H9 (cell line): ENCODE measurements at regions not wholly inside any gene's neighbourhood (a gene's known extent, or its start where the extent isn't known, plus 50 kb on each side); places are given as distances from the start of the nearest gene placed in this dataset.

ENCODE experiments used
- DNase-seq: peaks from one replicate; pipeline ENCODE4 v3.0.0-alpha.2; 2017
- H2AFZ ChIP-seq: one replicate; pipeline ENCODE4 v1.6.1; 2013; ENCODE audit warnings: mild to moderate bottlenecking, low read length, control low read depth, moderate library complexity
- H2AK5ac ChIP-seq: 2 replicates; pipeline ENCODE4 v1.6.1; 2013; ENCODE audit warnings: low read length, control low read depth, mixed read lengths; ENCODE audit not compliant: insufficient read length
- H2BK120ac ChIP-seq: one replicate; pipeline ENCODE4 v1.6.1; 2013; ENCODE audit warnings: low read depth, mild to moderate bottlenecking, low read length, control low read depth, inconsistent platforms; ENCODE audit not compliant: poor library complexity, severe bottlenecking
- H2BK12ac ChIP-seq: 2 replicates; pipeline ENCODE4 v1.6.1; 2013; ENCODE audit warnings: low read length, control low read depth, mixed read lengths, low read depth; ENCODE audit not compliant: insufficient read length
- H2BK15ac ChIP-seq: 2 replicates; pipeline ENCODE4 v1.6.1; 2013; ENCODE audit warnings: low read depth, low read length, control low read depth
- H2BK20ac ChIP-seq: one replicate; pipeline ENCODE4 v1.6.1; 2013; ENCODE audit warnings: low read depth, mild to moderate bottlenecking, low read length, control low read depth, inconsistent platforms; ENCODE audit not compliant: poor library complexity, severe bottlenecking
- H2BK5ac ChIP-seq: 2 replicates; pipeline ENCODE4 v1.6.1; 2013; ENCODE audit warnings: low read length, control low read depth, mixed read lengths; ENCODE audit not compliant: insufficient read length
- H3K14ac ChIP-seq: 2 replicates; pipeline ENCODE4 v1.6.1; 2013; ENCODE audit warnings: low read length, control low read depth; ENCODE audit not compliant: insufficient read depth
- H3K18ac ChIP-seq: 2 replicates; pipeline ENCODE4 v1.6.1; 2013; ENCODE audit warnings: low read depth, mild to moderate bottlenecking, mixed read lengths, low read length, control low read depth; ENCODE audit not compliant: insufficient read length
- H3K23ac ChIP-seq: 2 replicates; pipeline ENCODE4 v1.6.1; 2013; ENCODE audit warnings: low read length, control low read depth, mixed read lengths, low read depth; ENCODE audit not compliant: insufficient read length
- H3K23me2 ChIP-seq: 2 replicates; pipeline ENCODE4 v1.6.1; 2013; ENCODE audit warnings: low read depth, mild to moderate bottlenecking, mixed read lengths, low read length, control low read depth; ENCODE audit not compliant: insufficient read length, poor library complexity, severe bottlenecking
- H3K27ac ChIP-seq: 2 replicates; pipeline ENCODE4 v1.5.1; 2013; ENCODE audit warnings: low read length, control low read depth, mixed read lengths, low read depth; ENCODE audit not compliant: insufficient read length
- H3K27me3 ChIP-seq: 2 replicates; pipeline ENCODE4 v1.6.1; 2013; ENCODE audit warnings: low read length, control low read depth, inconsistent platforms; ENCODE audit not compliant: insufficient read depth
- H3K4ac ChIP-seq: 2 replicates; pipeline ENCODE4 v1.6.1; 2013; ENCODE audit warnings: low read depth, mild to moderate bottlenecking, control low read depth, inconsistent platforms, low read length, moderate library complexity
- H3K4me1 ChIP-seq: 2 replicates; pipeline ENCODE4 v1.6.1; 2013; ENCODE audit warnings: low read length, control low read depth, inconsistent platforms; ENCODE audit not compliant: insufficient read depth
- H3K4me2 ChIP-seq: 2 replicates; pipeline ENCODE4 v1.6.1; 2013; ENCODE audit warnings: low read length, control low read depth, mixed read lengths; ENCODE audit not compliant: insufficient read length, insufficient read depth
- H3K56ac ChIP-seq: 2 replicates; pipeline ENCODE4 v1.6.1; 2013; ENCODE audit warnings: low read depth, mild to moderate bottlenecking, mixed read lengths, low read length, control low read depth; ENCODE audit not compliant: insufficient read length
- H3K79me1 ChIP-seq: 2 replicates; pipeline ENCODE4 v1.6.1; 2013; ENCODE audit warnings: low read depth, mild to moderate bottlenecking, moderate library complexity, low read length, control low read depth, inconsistent platforms; ENCODE audit not compliant: insufficient read depth, poor library complexity, severe bottlenecking
- H3K79me2 ChIP-seq: 2 replicates; pipeline ENCODE4 v1.6.1; 2013; ENCODE audit warnings: low read length, control low read depth, inconsistent platforms; ENCODE audit not compliant: insufficient read depth
- H3K9ac ChIP-seq: 2 replicates; pipeline ENCODE4 v1.6.1; 2013; ENCODE audit warnings: low read length, control low read depth, mixed read lengths; ENCODE audit not compliant: insufficient read length; ENCODE audit errors: extremely low read depth
- H3K9me3 ChIP-seq: one replicate; pipeline ENCODE4 v1.6.1; 2013; ENCODE audit warnings: low read depth, low read length, inconsistent platforms; ENCODE audit not compliant: control insufficient read depth
- H3T11ph ChIP-seq: one replicate; pipeline ENCODE4 v1.6.1; 2013; ENCODE audit warnings: mild to moderate bottlenecking, low read length, control low read depth, inconsistent platforms
- H4K20me1 ChIP-seq: one replicate; pipeline ENCODE4 v1.6.1; 2013; ENCODE audit not compliant: control insufficient read depth, insufficient read length, insufficient read depth
- H4K5ac ChIP-seq: 2 replicates; pipeline ENCODE4 v1.6.1; 2013; ENCODE audit warnings: low read depth, mild to moderate bottlenecking, mixed read lengths, low read length, control low read depth; ENCODE audit not compliant: insufficient read length
- H4K8ac ChIP-seq: replicated peaks from 2 replicates; pipeline ENCODE4 v1.6.1; 2013; ENCODE audit warnings: low read length, control low read depth, mixed read lengths, low read depth; ENCODE audit not compliant: insufficient read length
- H4K91ac ChIP-seq: 2 replicates; pipeline ENCODE4 v1.6.1; 2013; ENCODE audit warnings: low read depth, mild to moderate bottlenecking, moderate library complexity, mixed read lengths, low read length, control low read depth; ENCODE audit not compliant: insufficient read length
- H3K27ac Mint-ChIP-seq, 3 experiments: 2 replicates in 2 of 3; 3 replicates in 1 of 3; pipeline ENCODE4 v1.8.0; 2020 to 2021; ENCODE audit warnings: mixed read lengths in 3 of 3, mild to moderate bottlenecking in 1 of 3, moderate library complexity in 1 of 3
- H3K27me3 Mint-ChIP-seq: 2 replicates; pipeline ENCODE4 v1.8.0; 2021; ENCODE audit warnings: low read depth, mild to moderate bottlenecking, moderate library complexity, mixed read lengths
- H3K36me3 Mint-ChIP-seq, 3 experiments: 2 replicates in 2 of 3; 3 replicates in 1 of 3; pipeline ENCODE4 v1.8.0; 2020 to 2021; ENCODE audit warnings: low read depth in 3 of 3, mixed read lengths in 3 of 3; ENCODE audit not compliant: insufficient read depth in 1 of 3
- H3K4me1 Mint-ChIP-seq, 2 experiments: 2 replicates each; pipeline ENCODE4 v1.8.0; 2020; ENCODE audit warnings: mixed read lengths in 2 of 2
- H3K4me3 Mint-ChIP-seq, 2 experiments: 2 replicates in 1 of 2; 3 replicates in 1 of 2; pipeline ENCODE4 v1.8.0; 2020 to 2021; ENCODE audit warnings: mild to moderate bottlenecking in 2 of 2, mixed read lengths in 2 of 2, moderate library complexity in 1 of 2
- H3K9me3 Mint-ChIP-seq, 2 experiments: 2 replicates in 1 of 2; 3 replicates in 1 of 2; pipeline ENCODE4 v1.8.0; 2020; ENCODE audit warnings: mild to moderate bottlenecking in 2 of 2, mixed read lengths in 2 of 2, moderate library complexity in 1 of 2
- CTCF ChIP-seq: fragments of 200-600 bp; sonication (generic); conservative IDR thresholded peaks from 3 replicates; pipeline ENCODE4 v1.8.0; 2021; ENCODE audit warnings: antibody characterized with exemption, mild to moderate bottlenecking
- WGBS: extraction: QIAGEN DNeasy Blood & Tissue Kit; methylation state at CpG from one replicate; pipeline ENCODE4 v1.1.7; 2013; ENCODE audit warnings: missing lambda C conversion rate, low lambda C conversion rate, mixed read lengths; ENCODE audit not compliant: insufficient read length; ENCODE audit errors: extremely low coverage; 5-methylcytosine and 5-hydroxymethylcytosine counted together

- H4K91ac ChIP-seq: no peak overlapping the region
- no peak for DNase-seq
- H3K14ac ChIP-seq: no peak overlapping the region
- WGBS: no CpG with 5 or more reads among the region's 1 CpG
- Mint-ChIP-seq H3K9me3 (no peaks in the 10 kb centered on the region), H3K4me1 (no peaks in the 10 kb centered on the region), H3K27ac (no peak overlapping the region), H3K36me3 (no peaks in the 10 kb centered on the region), H3K27me3 (peaks cover 6% of the 10 kb centered on the region), H3K4me3 (no peak overlapping the region)
- H2BK120ac ChIP-seq: no peak overlapping the region
- no peak overlapping the region for H2BK15ac ChIP-seq
- H3K27me3 ChIP-seq: no peaks in the 10 kb centered on the region
- peaks cover 3% of the 10 kb centered on the region for H3K4me1 ChIP-seq
- no peak overlapping the region for H2BK5ac ChIP-seq
- H2AFZ ChIP-seq: no peak overlapping the region
- no peak overlapping the region for H4K8ac ChIP-seq
- no peak overlapping the region for H3T11ph ChIP-seq
- no peak overlapping the region for H3K18ac ChIP-seq
- H3K79me2 ChIP-seq: no peaks in the 10 kb centered on the region
- H3K4ac ChIP-seq: no peak overlapping the region
- H2BK12ac ChIP-seq: no peak overlapping the region
- H3K79me1 ChIP-seq: no peaks in the 10 kb centered on the region
- no peak overlapping the region for H3K56ac ChIP-seq
- no peak overlapping the region for H3K27ac ChIP-seq
- H3K23ac ChIP-seq: no peak overlapping the region
- no peak overlapping the region for H2AK5ac ChIP-seq
- H3K4me2 ChIP-seq: no peak overlapping the region
- H2BK20ac ChIP-seq: no peak overlapping the region
- TF ChIP-seq CTCF: no peak
- H3K9ac ChIP-seq: no peak overlapping the region
- no peaks in the 10 kb centered on the region for H3K23me2 ChIP-seq
- no peaks in the 10 kb centered on the region for H4K20me1 ChIP-seq
- H4K5ac ChIP-seq: no peak overlapping the region
- H3K9me3 ChIP-seq: no peaks in the 10 kb centered on the region
These were observed 259.9 kb upstream of the SLCO3A1 start for GRCh38 chr15:91593653-91594052.
